Transverse colon (tissue), 4 donors: ENCODE measurements at regions not wholly inside any gene's neighbourhood (a gene's known extent, or its start where the extent isn't known, plus 50 kb on each side); places are given as distances from the start of the nearest gene placed in this dataset.

Experiments
- DNase-seq: peaks from one replicate; pipeline ENCODE4 v3.0.0-alpha.2; 2019
- H3K27ac ChIP-seq, 4 donors: fragments of 200-600 bp; sonication (generic); 2 replicates each; pipeline ENCODE4 v1.5.1; 2016 to 2018; ENCODE audit warnings: inconsistent platforms in 4 of 4
- H3K27me3 ChIP-seq: fragments of 200-600 bp; sonication (generic); 2 replicates; pipeline ENCODE4 v1.5.1; 2017; ENCODE audit warnings: inconsistent platforms
- H3K36me3 ChIP-seq, 4 donors: fragments of 200-600 bp; sonication (generic); 2 replicates each; pipeline ENCODE4 v1.5.1; 2017 to 2019; ENCODE audit warnings: inconsistent platforms in 4 of 4
- H3K4me1 ChIP-seq, 4 donors: fragments of 200-600 bp; sonication (generic); 2 replicates each; pipeline ENCODE4 v1.5.1; 2017 to 2020; ENCODE audit warnings: inconsistent platforms in 4 of 4
- H3K4me3 ChIP-seq, 4 donors: fragments of 200-600 bp; sonication (generic); 1 replicate in 1 of 4; 2 replicates in 3 of 4; pipeline versions ENCODE4 v1.5.1 to v1.6.1; 2017 to 2019; ENCODE audit warnings: inconsistent platforms in 4 of 4
- H3K9me3 ChIP-seq, 2 donors: fragments of 200-600 bp; sonication (generic); 2 replicates each; pipeline ENCODE4 v1.5.1; 2017 to 2019; ENCODE audit warnings: inconsistent platforms in 2 of 2
- EP300 ChIP-seq: sonication (generic); formaldehyde crosslinking; IDR thresholded peaks from one replicate; pipeline ENCODE4 v1.6.1; 2017; ENCODE audit warnings: antibody characterized with exemption, low read depth
- POLR2A ChIP-seq: fragments of 450-650 bp; IDR thresholded peaks from one replicate; pipeline ENCODE4 v1.6.1; 2016; ENCODE audit warnings: antibody characterized with exemption, mild to moderate bottlenecking, moderate library complexity
- POLR2AphosphoS5 ChIP-seq, 3 donors: sonication (generic); formaldehyde crosslinking; IDR thresholded peaks; one replicate each; pipeline ENCODE4 v1.6.1; 2016; ENCODE audit warnings: antibody characterized with exemption in 3 of 3
- WGBS, 2 donors: methylation state at CpG; one replicate each; pipeline ENCODE4 v1.1.5; 2018; ENCODE audit warnings: low coverage in 1 of 2; 5-methylcytosine and 5-hydroxymethylcytosine counted together
- in situ Hi-C, 4 donors: fragments of 200-750 bp; cut with MboI; loops; one replicate each; pipeline versions ENCODE4 v1.15.0 to v1.15.1; 2017; ENCODE audit warnings: low sequenced_read_pairs in 3 of 4, low pct_ligation_motif_present in 1 of 4, low pct_unique_long_range_greater_than_20kb in 1 of 4
- intact Hi-C: fragments of 100-400 bp; cut with DNase I; formaldehyde crosslinking; loops from one replicate; pipeline ENCODE4 v1.15.1; 2023; ENCODE audit warnings: low total_unique reads
- TF ChIP-seq, protein P1 (sequence below), 5 experiments: fragments of 200-600 bp in 3 of 5; fragments of 450-650 bp in 2 of 5; sonication (generic) in 3 of 5; IDR thresholded peaks; 1 replicate in 2 of 5; 2 replicates in 3 of 5; pipeline ENCODE4 v1.5.1; 2016 to 2017; ENCODE audit warnings: antibody characterized with exemption in 5 of 5, inconsistent platforms in 3 of 5, mild to moderate bottlenecking in 2 of 5, moderate library complexity in 1 of 5

GRCh38 chr6:82084324-82084920 lies 163.1 kb downstream of the IBTK start:
- intact Hi-C loops: loop anchor here (2.0 kb wide), 1 partner anchor 26 kb away; no protein-coding TSS in a partner anchor
- Histone ChIP-seq H3K4me3 (no peak overlapping the region), H3K27ac (no peak overlapping the region), H3K27me3 (no peaks in the 10 kb centered on the region), H3K36me3 (no peaks in the 10 kb centered on the region), H3K9me3 (no peaks in the 10 kb centered on the region), H3K4me1 (peaks cover 0 to 5% (median 0%) of the 10 kb centered on the region in 4 donors)
- TF ChIP-seq POLR2A: no peak
- TF ChIP-seq POLR2AphosphoS5 (IDR thresholded peaks at IDR 0.05): no peak
- no peak for TF ChIP-seq EP300
- TF ChIP-seq, protein P1, sequence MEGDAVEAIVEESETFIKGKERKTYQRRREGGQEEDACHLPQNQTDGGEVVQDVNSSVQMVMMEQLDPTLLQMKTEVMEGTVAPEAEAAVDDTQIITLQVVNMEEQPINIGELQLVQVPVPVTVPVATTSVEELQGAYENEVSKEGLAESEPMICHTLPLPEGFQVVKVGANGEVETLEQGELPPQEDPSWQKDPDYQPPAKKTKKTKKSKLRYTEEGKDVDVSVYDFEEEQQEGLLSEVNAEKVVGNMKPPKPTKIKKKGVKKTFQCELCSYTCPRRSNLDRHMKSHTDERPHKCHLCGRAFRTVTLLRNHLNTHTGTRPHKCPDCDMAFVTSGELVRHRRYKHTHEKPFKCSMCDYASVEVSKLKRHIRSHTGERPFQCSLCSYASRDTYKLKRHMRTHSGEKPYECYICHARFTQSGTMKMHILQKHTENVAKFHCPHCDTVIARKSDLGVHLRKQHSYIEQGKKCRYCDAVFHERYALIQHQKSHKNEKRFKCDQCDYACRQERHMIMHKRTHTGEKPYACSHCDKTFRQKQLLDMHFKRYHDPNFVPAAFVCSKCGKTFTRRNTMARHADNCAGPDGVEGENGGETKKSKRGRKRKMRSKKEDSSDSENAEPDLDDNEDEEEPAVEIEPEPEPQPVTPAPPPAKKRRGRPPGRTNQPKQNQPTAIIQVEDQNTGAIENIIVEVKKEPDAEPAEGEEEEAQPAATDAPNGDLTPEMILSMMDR (IDR thresholded peaks at IDR 0.05): no peak
- DNase-seq: no peak
- in situ Hi-C loops: no loop called here
- 56 to 67% methylated on average over 1 to 2 of the region's 2 CpGs for WGBS, 2 donors

- Histone ChIP-seq H3K27ac (no peak overlapping the region), H3K4me1 (peaks cover 0 to 5% (median 0%) of the 10 kb centered on the region in 4 donors), H3K9me3 (no peaks in the 10 kb centered on the region), H3K4me3 (no peak overlapping the region), H3K36me3 (no peaks in the 10 kb centered on the region), H3K27me3 (no peaks in the 10 kb centered on the region)
- intact Hi-C loops (loop anchor here (2.0 kb wide), 1 partner anchor 27 kb away; no protein-coding TSS in a partner anchor), in situ Hi-C loops (no loop called here)
- DNase-seq: no peak
- TF ChIP-seq EP300 (no peak), POLR2AphosphoS5 (IDR thresholded peaks at IDR 0.05) (no peak), POLR2A (no peak)
- TF ChIP-seq, protein P1 (IDR thresholded peaks at IDR 0.05): no peak
- WGBS, 2 donors: 86 to 91% methylated on average over 1 of the region's 1 CpG
These were observed 163.9 kb downstream of the IBTK start for GRCh38 chr6:82083646-82084045.

GRCh38 chr6:82080767-82081166 lies 166.8 kb downstream of the IBTK start:
- TF ChIP-seq, protein P1 (IDR thresholded peaks at IDR 0.05): no peak
- no peak for TF ChIP-seq POLR2AphosphoS5 (IDR thresholded peaks at IDR 0.05)
- no peak for TF ChIP-seq EP300
- no peak for TF ChIP-seq POLR2A
- WGBS, 2 donors: 56 to 76% methylated on average over 1 of the region's 1 CpG
- Histone ChIP-seq H3K4me3 (no peak overlapping the region), H3K27ac (no peak overlapping the region), H3K27me3 (no peaks in the 10 kb centered on the region), H3K4me1 (peaks cover 0 to 12% (median 9%) of the 10 kb centered on the region in 4 donors), H3K36me3 (no peaks in the 10 kb centered on the region), H3K9me3 (no peaks in the 10 kb centered on the region)
- in situ Hi-C loops (no loop called here), intact Hi-C loops (no loop called here)
- DNase-seq: no peak

DNA sequence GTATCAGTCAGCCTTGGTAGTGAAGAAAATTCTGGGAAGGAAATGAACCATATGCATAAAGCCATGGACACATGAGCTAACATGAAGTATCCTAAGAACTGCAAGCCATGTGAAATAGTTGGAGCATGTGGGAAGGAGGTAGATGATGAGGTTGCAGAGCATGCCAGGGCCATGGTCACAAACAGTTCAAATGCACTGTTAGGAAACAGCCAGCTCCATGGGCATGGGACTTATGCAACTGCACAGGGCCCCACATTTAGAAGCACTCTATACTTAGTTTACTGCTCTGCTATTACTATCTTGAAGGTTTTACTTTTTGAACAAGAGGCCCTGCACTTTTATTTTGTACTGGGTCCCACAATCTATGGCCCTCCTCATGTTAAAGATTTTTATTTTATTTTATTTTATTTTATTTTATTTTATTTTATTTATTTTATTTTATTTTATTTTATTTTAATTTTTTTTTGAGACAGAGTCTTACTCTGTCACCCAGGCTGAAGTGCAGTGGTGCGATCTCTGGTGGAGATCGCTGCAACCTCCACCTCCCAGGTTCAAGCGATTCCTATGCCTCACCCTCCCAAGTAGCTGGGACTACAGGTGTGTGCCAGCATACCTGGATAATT lies 169.1 kb downstream of the IBTK start:
- in situ Hi-C loops: no loop called here
- WGBS, 2 donors: 96% methylated on average over 3 of the region's 3 CpGs; no CpG with 5 or more reads in 1 of the 2 donors
- H3K36me3 ChIP-seq: no peaks in the 10 kb centered on the region

More for the DNA sequence above, 169.1 kb downstream of the IBTK start:
- TF ChIP-seq POLR2A: no peak
- no peak for TF ChIP-seq EP300
- TF ChIP-seq POLR2AphosphoS5 (IDR thresholded peaks at IDR 0.05): no peak
- TF ChIP-seq, protein P1 (IDR thresholded peaks at IDR 0.05): no peak
- peaks cover 0 to 12% (median 9%) of the 10 kb centered on the region in 4 donors for H3K4me1 ChIP-seq
- no peak for DNase-seq
- no peak overlapping the region for H3K4me3 ChIP-seq
- no peaks in the 10 kb centered on the region for H3K9me3 ChIP-seq
- intact Hi-C loops: no loop called here
- H3K27me3 ChIP-seq: no peaks in the 10 kb centered on the region
- H3K27ac ChIP-seq: no peak overlapping the region
